SK-N-MC (cell line): ENCODE measurements at regions not wholly inside any gene's neighbourhood (a gene's known extent, or its start where the extent isn't known, plus 50 kb on each side); places are given as distances from the start of the nearest gene placed in this dataset.

Experiments
- EZH2 ChIP-seq: fragments of 200-600 bp; sonication (generic); IDR thresholded peaks from one replicate; pipeline ENCODE4 v1.6.1; 2017; ENCODE audit warnings: antibody characterized with exemption
- FOXP2 ChIP-seq: optimal IDR thresholded peaks from 2 replicates; pipeline ENCODE3; 2011; ENCODE audit warnings: mild to moderate bottlenecking, moderate library complexity; ENCODE audit not compliant: insufficient read depth; ENCODE audit errors: extremely low read length, control extremely low read depth
- POLR2AphosphoS5 ChIP-seq: IDR thresholded peaks from 2 replicates; pipeline ENCODE4 v1.6.1; 2012; ENCODE audit warnings: mild to moderate bottlenecking, low read depth, low read length, borderline replicate concordance

- TF ChIP-seq EZH2: no peak
- TF ChIP-seq POLR2AphosphoS5: no peak
- TF ChIP-seq FOXP2: no peak
Measured at GRCh38 chr11:16591157-16591556, 147.3 kb upstream of the C11orf58 start.
